ENCODE measurements at regions not wholly inside any gene's neighbourhood (a gene's known extent, or its start where the extent isn't known, plus 50 kb on each side); places are given as distances from the start of the nearest gene placed in this dataset.

DNA sequence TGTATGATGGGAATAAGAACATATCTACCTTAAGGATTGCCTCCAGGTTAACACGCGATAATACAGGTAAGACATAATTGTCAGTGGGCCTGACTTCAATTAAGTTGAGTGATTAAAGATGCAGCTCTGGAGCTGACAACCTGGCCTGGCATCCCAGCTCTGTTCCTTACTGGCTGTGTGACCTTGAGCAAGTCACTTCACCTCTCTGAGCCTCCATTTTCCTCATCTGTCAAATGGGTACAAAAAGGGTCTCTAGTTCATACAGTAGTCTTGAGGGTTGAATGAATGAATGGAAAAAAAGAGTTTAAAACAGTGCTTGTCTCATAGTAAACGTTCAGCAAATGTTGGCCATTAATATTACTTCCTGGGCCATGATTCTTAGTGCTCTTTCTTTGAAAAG is 213.9 kb downstream of the PHETA1 start:
- POLR2A ChIA-PET = no interaction called here
- DNase-seq (ENCODE audit: extremely low spot score) = no peak
- TF ChIP-seq LEF1 (IDR thresholded peaks at IDR 0.05; ENCODE audit: borderline replicate concordance) (no peak), L3MBTL2 (conservative IDR thresholded peaks at IDR 0.05) (no peak), ARNT (IDR thresholded peaks at IDR 0.05) (no peak), SUZ12 (IDR thresholded peaks at IDR 0.05) (no peak), NFRKB (IDR thresholded peaks at IDR 0.05) (no peak), HDGF (IDR thresholded peaks at IDR 0.05; ENCODE audit: borderline replicate concordance) (no peak), FOXA1 (IDR thresholded peaks at IDR 0.05) (no peak), FOXK2 (IDR thresholded peaks at IDR 0.05) (no peak), ELF4 (IDR thresholded peaks at IDR 0.05) (no peak), ZNF384 (IDR thresholded peaks at IDR 0.05) (no peak), FOXM1 (IDR thresholded peaks at IDR 0.05; ENCODE audit: borderline replicate concordance) (no peak)
- TF ChIP-seq, protein P1, sequence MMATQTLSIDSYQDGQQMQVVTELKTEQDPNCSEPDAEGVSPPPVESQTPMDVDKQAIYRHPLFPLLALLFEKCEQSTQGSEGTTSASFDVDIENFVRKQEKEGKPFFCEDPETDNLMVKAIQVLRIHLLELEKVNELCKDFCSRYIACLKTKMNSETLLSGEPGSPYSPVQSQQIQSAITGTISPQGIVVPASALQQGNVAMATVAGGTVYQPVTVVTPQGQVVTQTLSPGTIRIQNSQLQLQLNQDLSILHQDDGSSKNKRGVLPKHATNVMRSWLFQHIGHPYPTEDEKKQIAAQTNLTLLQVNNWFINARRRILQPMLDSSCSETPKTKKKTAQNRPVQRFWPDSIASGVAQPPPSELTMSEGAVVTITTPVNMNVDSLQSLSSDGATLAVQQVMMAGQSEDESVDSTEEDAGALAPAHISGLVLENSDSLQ (IDR thresholded peaks at IDR 0.05) = no peak
- CTCF ChIA-PET = interaction anchor here (0.7 kb wide), 1 partner anchor 24 kb away, joined by 7 read pairs; no protein-coding TSS in a partner anchor

DNA sequence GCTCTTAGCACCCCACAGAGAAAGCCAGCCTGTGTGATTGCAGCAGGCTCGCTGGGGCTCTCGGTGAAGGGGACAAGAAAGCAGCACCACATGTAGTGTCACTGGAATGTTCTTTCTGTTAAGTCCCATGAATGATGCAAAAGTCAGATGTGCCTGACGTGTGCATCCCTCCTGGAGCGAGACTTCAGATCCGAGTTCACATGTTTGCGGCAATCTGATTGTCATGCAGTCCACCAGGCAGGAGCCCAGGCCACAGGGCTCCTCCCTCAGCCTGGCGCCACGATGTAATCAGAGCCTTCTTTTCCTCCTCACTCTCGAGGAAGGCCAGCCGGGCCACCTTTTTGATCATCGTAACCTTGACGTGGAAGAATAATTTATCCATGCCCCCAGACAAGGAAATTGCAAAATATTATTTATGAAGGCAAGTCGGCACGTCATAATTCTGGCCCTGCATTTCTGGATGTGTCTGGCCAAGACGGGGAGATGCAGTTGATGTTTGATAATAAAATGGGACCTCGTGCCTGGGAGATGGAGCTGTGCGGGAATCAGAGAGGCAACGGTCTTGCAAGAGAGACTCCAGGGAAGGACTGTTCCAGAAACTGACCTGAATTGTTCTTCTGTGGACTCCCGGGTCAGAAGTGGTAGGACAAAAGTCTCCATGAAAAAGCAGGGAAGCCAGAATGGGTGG is 214.6 kb downstream of the PHETA1 start:
- POLR2A ChIA-PET = no interaction called here
- CTCF ChIA-PET = no interaction called here
- no peak for DNase-seq (ENCODE audit: extremely low spot score)
- no peak for TF ChIP-seq TARDBP (IDR thresholded peaks at IDR 0.05)

DNA sequence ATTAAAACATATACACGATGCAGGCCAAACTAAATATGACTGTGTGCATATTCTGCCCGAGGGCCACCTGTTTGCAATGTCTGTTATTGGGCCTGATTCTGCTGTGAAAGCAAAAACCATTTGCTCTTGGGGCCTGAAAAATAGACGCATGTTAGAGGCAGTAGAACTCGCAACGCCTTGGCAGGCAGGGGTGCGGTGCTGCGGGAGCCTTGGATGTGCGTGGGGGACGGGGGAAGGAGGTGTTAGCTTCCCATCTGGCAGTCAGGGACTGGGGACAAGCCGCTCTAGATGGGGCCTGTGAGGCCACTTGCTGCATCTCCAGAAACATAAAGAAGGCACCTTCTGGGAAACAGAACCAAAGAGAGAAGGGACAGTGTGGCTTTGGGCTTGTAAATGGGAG is 216.3 kb downstream of the PHETA1 start:
- CTCF ChIA-PET = no interaction called here
- TF ChIP-seq FOXA1 (IDR thresholded peaks at IDR 0.05) (no peak), BHLHE40 (IDR thresholded peaks at IDR 0.05; ENCODE audit: borderline replicate concordance) (no peak), ELF4 (IDR thresholded peaks at IDR 0.05) (no peak), ARNT (IDR thresholded peaks at IDR 0.05) (no peak), ZNF384 (IDR thresholded peaks at IDR 0.05) (no peak), NFRKB (IDR thresholded peaks at IDR 0.05) (no peak), HDGF (IDR thresholded peaks at IDR 0.05; ENCODE audit: borderline replicate concordance) (no peak)

DNA sequence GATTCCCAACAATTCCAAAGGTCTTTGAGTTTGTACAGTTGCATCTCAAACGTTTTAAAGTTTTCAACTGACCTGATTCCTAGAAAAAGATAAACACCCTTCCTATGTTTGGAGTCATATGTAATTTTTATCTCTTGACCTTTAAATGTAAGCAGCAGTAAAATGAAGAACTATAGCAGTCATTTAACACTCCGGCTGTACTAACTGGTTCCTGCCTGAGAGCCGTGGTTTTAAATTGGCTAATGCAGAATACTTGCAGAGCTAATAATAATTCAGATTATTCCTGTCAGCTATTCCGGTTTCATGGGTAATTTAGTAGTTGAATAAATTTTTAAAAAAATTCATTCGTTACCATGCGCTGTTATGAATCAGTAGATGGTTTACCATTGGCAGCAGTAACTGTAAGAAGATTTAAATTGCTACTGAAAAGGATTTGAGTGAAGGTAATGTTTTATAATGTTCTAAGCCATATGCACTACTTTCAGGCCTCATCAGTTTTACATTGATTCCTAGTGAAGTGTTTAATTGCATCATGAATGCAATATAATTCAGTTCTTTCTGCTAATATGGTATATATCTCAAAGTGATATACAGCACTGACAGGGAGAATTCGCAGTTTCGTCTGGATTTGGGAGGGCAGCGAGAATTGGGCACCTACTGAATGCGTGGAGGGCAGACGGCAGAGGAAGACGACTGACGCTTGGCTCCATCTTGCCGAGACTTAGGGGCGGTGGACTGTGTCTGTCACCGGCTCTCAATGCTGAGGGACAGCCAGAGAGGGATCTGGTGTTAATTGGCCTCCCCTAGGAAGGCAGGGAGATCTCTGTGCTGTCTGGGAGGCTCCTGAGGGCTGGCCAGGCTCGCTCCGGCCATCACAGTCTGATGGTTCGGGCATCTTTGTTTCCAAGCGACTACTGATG is 217.7 kb downstream of the PHETA1 start:
- TF ChIP-seq BHLHE40 (IDR thresholded peaks at IDR 0.05; ENCODE audit: borderline replicate concordance) = no peak
- TF ChIP-seq TARDBP (IDR thresholded peaks at IDR 0.05) = no peak
- no peak for TF ChIP-seq SP1 (IDR thresholded peaks at IDR 0.05)
- DNase-seq (ENCODE audit: extremely low spot score) = no peak
- CTCF ChIA-PET = no interaction called here
- POLR2A ChIA-PET = no interaction called here

More for the DNA sequence above, 216.3 kb downstream of the PHETA1 start:
- DNase-seq (ENCODE audit: extremely low spot score) = no peak
- POLR2A ChIA-PET = no interaction called here

DNA sequence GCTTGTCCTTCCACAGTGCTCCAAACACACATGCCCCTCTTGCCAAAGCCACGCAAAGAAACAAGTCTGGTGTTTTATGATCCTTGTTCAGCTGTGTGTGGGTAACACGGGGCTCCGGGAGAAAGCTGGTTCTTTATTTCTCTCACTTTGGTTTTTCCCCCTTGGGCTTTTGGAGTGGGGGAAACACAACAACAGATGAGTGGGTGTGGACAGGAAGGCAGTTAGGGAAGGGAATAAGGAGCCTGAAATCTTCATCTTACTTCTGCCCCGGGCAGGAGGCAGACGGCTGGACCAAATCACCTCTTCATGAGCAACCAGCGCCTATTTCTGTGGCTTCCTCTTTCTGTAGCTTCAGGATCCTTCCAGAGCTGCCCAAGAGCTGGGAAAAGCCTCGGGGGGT is 218.5 kb downstream of the PHETA1 start:
- DNase-seq (ENCODE audit: extremely low spot score) = no peak
- ChIA-PET POLR2A (no interaction called here), CTCF (no interaction called here)
- TF ChIP-seq SP1 (IDR thresholded peaks at IDR 0.05) (no peak), ZNF384 (IDR thresholded peaks at IDR 0.05) (no peak), FOXA1 (IDR thresholded peaks at IDR 0.05) (no peak), HDGF (IDR thresholded peaks at IDR 0.05; ENCODE audit: borderline replicate concordance) (no peak), FOXK2 (IDR thresholded peaks at IDR 0.05) (no peak), BHLHE40 (IDR thresholded peaks at IDR 0.05; ENCODE audit: borderline replicate concordance) (no peak)
- TF ChIP-seq, protein P1 (IDR thresholded peaks at IDR 0.05) = no peak

DNA sequence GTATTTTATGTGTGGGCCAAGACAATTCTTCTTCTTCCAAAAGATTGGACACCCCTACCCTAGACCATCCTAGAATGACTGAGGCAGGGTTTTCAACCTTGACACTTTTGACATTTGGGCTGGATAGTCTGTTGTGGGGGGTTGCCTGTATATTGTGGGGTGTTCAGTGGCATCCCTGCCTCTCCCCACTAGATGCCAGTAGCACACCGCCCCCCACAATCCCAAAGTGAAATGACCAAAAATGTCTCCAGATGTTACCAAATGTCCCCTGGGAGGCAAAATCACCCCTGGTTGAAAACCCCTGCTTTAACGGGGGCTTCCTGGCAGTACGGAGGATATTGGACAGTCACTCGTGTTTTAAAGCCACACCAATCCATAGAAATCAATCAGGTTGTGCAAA is 219.6 kb downstream of the PHETA1 start:
- ChIA-PET CTCF (no interaction called here), POLR2A (no interaction called here)
- TF ChIP-seq L3MBTL2 (conservative IDR thresholded peaks at IDR 0.05) = no peak
- no peak for TF ChIP-seq BHLHE40 (IDR thresholded peaks at IDR 0.05; ENCODE audit: borderline replicate concordance)
- no peak for TF ChIP-seq TARDBP (IDR thresholded peaks at IDR 0.05)
- no peak for TF ChIP-seq ZNF384 (IDR thresholded peaks at IDR 0.05)
- no peak for TF ChIP-seq HDGF (IDR thresholded peaks at IDR 0.05; ENCODE audit: borderline replicate concordance)
- no peak for TF ChIP-seq CTBP1 (IDR thresholded peaks at IDR 0.05; ENCODE audit: borderline replicate concordance)
- TF ChIP-seq SP1 (IDR thresholded peaks at IDR 0.05) = no peak
- no peak for TF ChIP-seq FOXA1 (IDR thresholded peaks at IDR 0.05)
- TF ChIP-seq ELF4 (IDR thresholded peaks at IDR 0.05) = no peak
- TF ChIP-seq SUZ12 (IDR thresholded peaks at IDR 0.05) = no peak
- TF ChIP-seq NFRKB (IDR thresholded peaks at IDR 0.05) = no peak
- TF ChIP-seq FOXM1 (IDR thresholded peaks at IDR 0.05; ENCODE audit: borderline replicate concordance) = no peak
- no peak for TF ChIP-seq ARNT (IDR thresholded peaks at IDR 0.05)
- TF ChIP-seq, protein P1 (IDR thresholded peaks at IDR 0.05) = no peak
- TF ChIP-seq LEF1 (IDR thresholded peaks at IDR 0.05; ENCODE audit: borderline replicate concordance) = no peak
- TF ChIP-seq FOXK2 (IDR thresholded peaks at IDR 0.05) = no peak
- no peak for DNase-seq (ENCODE audit: extremely low spot score)
